GM21786 (cell line): ENCODE measurements at regions not wholly inside any gene's neighbourhood (a gene's known extent, or its start where the extent isn't known, plus 50 kb on each side); places are given as distances from the start of the nearest gene placed in this dataset.
"Not testable (repeated sequence)": the region's sequence is repeated elsewhere in the genome, so short reads cannot be mapped to it uniquely, and the experiment has no call there.

Source experiments
- ATAC-seq: cut with Tn5 transposase; IDR thresholded peaks from one replicate; pipeline ENCODE4 v1.9.1; 2021; ENCODE audit not compliant: unreplicated experiment

GRCh38 chr18:47417807-47418206, 166.3 kb upstream of the SKOR2 start:
- no peak for ATAC-seq

GRCh38 chr18:47415881-47416280, 164.4 kb upstream of the SKOR2 start:
- ATAC-seq = no peak

- no peak for ATAC-seq
These were observed 161.9 kb upstream of the SKOR2 start for GRCh38 chr18:47413327-47413726.

GRCh38 chr18:47412924-47413323, 161.5 kb upstream of the SKOR2 start:
- ATAC-seq = no peak

GRCh38 chr18:47411159-47411558, 159.7 kb upstream of the SKOR2 start:
- no peak for ATAC-seq

- ATAC-seq = no peak
These were observed 158.7 kb upstream of the SKOR2 start for GRCh38 chr18:47410139-47410538.

GRCh38 chr18:47409519-47409918, 158.1 kb upstream of the SKOR2 start:
- ATAC-seq = no peak

- ATAC-seq = no peak
These were observed 156.3 kb upstream of the SKOR2 start for GRCh38 chr18:47407736-47408135.

- no peak for ATAC-seq
These were observed 153.4 kb upstream of the SKOR2 start for GRCh38 chr18:47404845-47405244.

GRCh38 chr18:47403949-47404348, 152.5 kb upstream of the SKOR2 start:
- ATAC-seq = no peak

GRCh38 chr18:47403317-47403716, 151.9 kb upstream of the SKOR2 start:
- ATAC-seq = no peak

GRCh38 chr18:47399475-47399874, 148.0 kb upstream of the SKOR2 start:
- ATAC-seq = no peak

- ATAC-seq = no peak
These were observed 146.3 kb upstream of the SKOR2 start for GRCh38 chr18:47397671-47398319.

GRCh38 chr18:47391665-47392064, 140.2 kb upstream of the SKOR2 start:
- ATAC-seq = no peak

- no peak for ATAC-seq
These were observed 139.1 kb upstream of the SKOR2 start for GRCh38 chr18:47390410-47391024.

- ATAC-seq = no peak
These were observed 137.8 kb upstream of the SKOR2 start for GRCh38 chr18:47389210-47389609.

GRCh38 chr18:47387864-47388263, 136.4 kb upstream of the SKOR2 start:
- ATAC-seq = no peak

- no peak for ATAC-seq
These were observed 132.3 kb upstream of the SKOR2 start for GRCh38 chr18:47383729-47384128.

GRCh38 chr18:47381975-47382570, 130.6 kb upstream of the SKOR2 start:
- no peak for ATAC-seq

- no peak for ATAC-seq
These were observed 128.7 kb upstream of the SKOR2 start for GRCh38 chr18:47380153-47380552.

- ATAC-seq = no peak
These were observed 122.0 kb upstream of the SKOR2 start for GRCh38 chr18:47373465-47373864.

GRCh38 chr18:47370052-47370451, 118.6 kb upstream of the SKOR2 start:
- no peak for ATAC-seq

GRCh38 chr18:47354061-47354460, 102.6 kb upstream of the SKOR2 start:
- ATAC-seq = not testable (repeated sequence)
